MCF 10A (cell line): ENCODE measurements at regions not wholly inside any gene's neighbourhood (a gene's known extent, or its start where the extent isn't known, plus 50 kb on each side); places are given as distances from the start of the nearest gene placed in this dataset.

ENCODE experiments used
- BruUV-seq: library from RNA; stranded (reverse); fragments of 400-500 nt; replicated peaks from 2 replicates; lab custom pipeline; 2021; lab: Mats Ljungman, UMichigan
- CTCF ChIA-PET: fragments of 300-600 bp; sonication (Branson Sonifier 250); formaldehyde crosslinking; extraction: SDS; loops from one replicate; lab custom pipeline; 2021; ENCODE audit warnings: antibody characterized with exemption, inconsistent platforms; lab: Yijun Ruan, JAX
- POLR2A ChIA-PET: fragments of 300-600, 350-650 bp; sonication (Branson Sonifier 250); formaldehyde crosslinking; extraction: SDS; loops from one replicate; lab custom pipeline; 2020; ENCODE audit warnings: antibody characterized with exemption, inconsistent platforms; lab: Yijun Ruan, JAX
- DNase-seq: peaks from one replicate; pipeline ENCODE4 v3.0.0-alpha.2; 2018; ENCODE audit not compliant: unreplicated experiment
- H3K27ac Mint-ChIP-seq: one replicate; pipeline ENCODE4 v1.8.0; 2022; ENCODE audit warnings: mild to moderate bottlenecking, low read depth, mixed read lengths; ENCODE audit not compliant: unreplicated experiment
- H3K27me3 Mint-ChIP-seq: one replicate; pipeline ENCODE4 v1.8.0; 2022; ENCODE audit warnings: mixed read lengths; ENCODE audit not compliant: insufficient read depth, unreplicated experiment
- H3K36me3 Mint-ChIP-seq: one replicate; pipeline ENCODE4 v1.8.0; 2022; ENCODE audit warnings: mild to moderate bottlenecking, moderate library complexity, mixed read lengths; ENCODE audit not compliant: insufficient read depth, unreplicated experiment
- H3K4me1 Mint-ChIP-seq: one replicate; pipeline ENCODE4 v1.8.0; 2022; ENCODE audit warnings: mixed read lengths; ENCODE audit not compliant: insufficient read depth, unreplicated experiment
- H3K4me3 Mint-ChIP-seq: one replicate; pipeline ENCODE4 v1.8.0; 2022; ENCODE audit warnings: mild to moderate bottlenecking, moderate library complexity, mixed read lengths; ENCODE audit not compliant: unreplicated experiment
- H3K9me3 Mint-ChIP-seq: one replicate; pipeline ENCODE4 v1.8.0; 2022; ENCODE audit warnings: mixed read lengths; ENCODE audit not compliant: unreplicated experiment
- CTCF ChIP-seq: fragments of 200-600 bp; IDR thresholded peaks from one replicate; pipeline ENCODE4 v1.8.0; 2022; ENCODE audit warnings: antibody characterized with exemption, mild to moderate bottlenecking; ENCODE audit not compliant: unreplicated experiment
- intact Hi-C: fragments of 100-400 bp; cut with micrococcal nuclease; formaldehyde crosslinking; loops from 2 replicates; pipeline ENCODE4 v1.14.1; 2022

GRCh38 chr1:98490099-98490498 lies 171.4 kb upstream of the SNX7 start:
- no peak for DNase-seq
- H3K4me1 Mint-ChIP-seq: no peaks in the 10 kb centered on the region
- POLR2A ChIA-PET: no interaction called here

GRCh38 chr1:98487620-98488019 lies 173.9 kb upstream of the SNX7 start:
- no peak overlapping the region for H3K4me3 Mint-ChIP-seq
- BruUV-seq: no TSS peak
- H3K36me3 Mint-ChIP-seq: no peaks in the 10 kb centered on the region
- intact Hi-C loops: no loop called here
- DNase-seq: no peak
- no peaks in the 10 kb centered on the region for H3K9me3 Mint-ChIP-seq
- no peak for TF ChIP-seq CTCF
- H3K27ac Mint-ChIP-seq: no peak overlapping the region
- no peaks in the 10 kb centered on the region for H3K27me3 Mint-ChIP-seq
- POLR2A ChIA-PET: no interaction called here
- no peaks in the 10 kb centered on the region for H3K4me1 Mint-ChIP-seq
- CTCF ChIA-PET: interaction anchor here (2.0 kb wide), 1 partner anchor 18 kb away, joined by 7 read pairs; no protein-coding TSS in a partner anchor

More at GRCh38 chr1:98490099-98490498, 171.4 kb upstream of the SNX7 start:
- no peaks in the 10 kb centered on the region for H3K36me3 Mint-ChIP-seq
- no peaks in the 10 kb centered on the region for H3K27me3 Mint-ChIP-seq
- CTCF ChIA-PET: interaction anchor here (0.7 kb wide), 1 partner anchor 31 kb away, joined by 3 read pairs; no protein-coding TSS in a partner anchor
- no peak overlapping the region for H3K4me3 Mint-ChIP-seq
- intact Hi-C loops: no loop called here
- BruUV-seq: no TSS peak
- TF ChIP-seq CTCF: no peak
- no peak overlapping the region for H3K27ac Mint-ChIP-seq
- no peaks in the 10 kb centered on the region for H3K9me3 Mint-ChIP-seq

GRCh38 chr1:98482611-98483010 lies 178.9 kb upstream of the SNX7 start:
- DNase-seq: no peak
- ChIA-PET POLR2A (no interaction called here), CTCF (no interaction called here)
- Mint-ChIP-seq H3K4me3 (no peak overlapping the region), H3K27ac (no peak overlapping the region), H3K27me3 (no peaks in the 10 kb centered on the region), H3K4me1 (no peaks in the 10 kb centered on the region), H3K36me3 (no peaks in the 10 kb centered on the region), H3K9me3 (no peaks in the 10 kb centered on the region)
- intact Hi-C loops: no loop called here
- no peak for TF ChIP-seq CTCF
- BruUV-seq: no TSS peak

GRCh38 chr1:98480271-98480670 lies 181.2 kb upstream of the SNX7 start:
- TF ChIP-seq CTCF: no peak
- no peak for DNase-seq
- no peaks in the 10 kb centered on the region for H3K4me1 Mint-ChIP-seq
- intact Hi-C loops: no loop called here
- ChIA-PET POLR2A (no interaction called here), CTCF (interaction anchor here (0.6 kb wide), 2 partner anchors 1168 to 1520 kb away, joined by 3 read pairs; no protein-coding TSS in a partner anchor)
- H3K27me3 Mint-ChIP-seq: no peaks in the 10 kb centered on the region
- no peak overlapping the region for H3K4me3 Mint-ChIP-seq
- H3K36me3 Mint-ChIP-seq: no peaks in the 10 kb centered on the region
- no peak overlapping the region for H3K27ac Mint-ChIP-seq
- no peaks in the 10 kb centered on the region for H3K9me3 Mint-ChIP-seq
- no TSS peak for BruUV-seq
